ENCODE measurements at regions not wholly inside any gene's neighbourhood (a gene's known extent, or its start where the extent isn't known, plus 50 kb on each side); places are given as distances from the start of the nearest gene placed in this dataset.
"Not testable (repeated sequence)": the region's sequence is repeated elsewhere in the genome, so short reads cannot be mapped to it uniquely, and the experiment has no call there.

- H4K12ac ChIP-seq (ENCODE audit: low read depth, low read length): not testable (repeated sequence)
- H3K9me3 ChIP-seq (ENCODE audit: insufficient read depth, low read depth, low read length): peaks cover 33% of the 10 kb centered on the region
- no CpG with 5 or more reads among the region's 13 CpGs for WGBS (ENCODE audit: extremely low coverage, insufficient coverage, insufficient read length)
Observed at GRCh38 chr14:105700146-105700545, 173.8 kb downstream of the TMEM121 start.

GRCh38 chr14:105700622-105701288 lies 174.4 kb downstream of the TMEM121 start:
- Histone ChIP-seq H3K4me3 (ENCODE audit: low read depth, low read length) (no peak overlapping the region), H4K12ac (ENCODE audit: low read depth, low read length) (no peak overlapping the region), H2AFZ (ENCODE audit: insufficient read depth, low read length, poor library complexity) (no peak overlapping the region), H3K4me1 (ENCODE audit: control insufficient read depth in 1 of 2, insufficient read depth in 2 of 2, low read length in 2 of 2) (no peaks in the 10 kb centered on the region), H3K36me3 (ENCODE audit: control insufficient read depth in 1 of 2, insufficient read depth in 2 of 2, low read length in 2 of 2) (no peaks in the 10 kb centered on the region), H3K79me2 (ENCODE audit: control insufficient read depth, insufficient read depth, low read length, poor library complexity) (no peaks in the 10 kb centered on the region), H3K79me1 (ENCODE audit: low read length) (no peaks in the 10 kb centered on the region), H2BK5ac (ENCODE audit: low read depth, low read length, poor library complexity) (no peak overlapping the region), H3K18ac (ENCODE audit: low read length) (no peak overlapping the region), H4K91ac (ENCODE audit: low read depth, low read length) (no peak overlapping the region), H3K27ac (ENCODE audit: low read depth, low read length) (no peak overlapping the region), H3K9me3 (ENCODE audit: insufficient read depth, low read depth, low read length) (peaks cover 36% of the 10 kb centered on the region), H3K27me3 (ENCODE audit: insufficient read depth, low read length) (no peaks in the 10 kb centered on the region), H2AK5ac (ENCODE audit: low read length) (no peak overlapping the region), H3K4ac (ENCODE audit: low read depth, low read length) (no peak overlapping the region), H2BK120ac (ENCODE audit: insufficient read depth, low read length, poor library complexity) (no peak overlapping the region), H4K8ac (ENCODE audit: low read depth, low read length) (no peak overlapping the region), H3K4me2 (ENCODE audit: low read length) (no peak overlapping the region), H3K9ac (ENCODE audit: low read length) (no peak overlapping the region), H3K23ac (ENCODE audit: low read length) (no peak overlapping the region), H3K14ac (ENCODE audit: low read length) (no peak overlapping the region), H2BK12ac (ENCODE audit: low read length) (no peak overlapping the region)
- 100% methylated on average over 1 of the region's 7 CpGs for WGBS (ENCODE audit: extremely low coverage, insufficient coverage, insufficient read length)
- DNase-seq: no peak

More at GRCh38 chr14:105700146-105700545, 173.8 kb downstream of the TMEM121 start:
- not testable (repeated sequence) for H3K18ac ChIP-seq (ENCODE audit: low read length); H2BK120ac ChIP-seq (ENCODE audit: insufficient read depth, low read length, poor library complexity); H3K36me3 ChIP-seq (ENCODE audit: control insufficient read depth in 1 of 2, insufficient read depth in 2 of 2, low read length in 2 of 2); H3K9ac ChIP-seq (ENCODE audit: low read length); H2AFZ ChIP-seq (ENCODE audit: insufficient read depth, low read length, poor library complexity); H2BK12ac ChIP-seq (ENCODE audit: low read length); H3K4me2 ChIP-seq (ENCODE audit: low read length); H3K23ac ChIP-seq (ENCODE audit: low read length); H4K8ac ChIP-seq (ENCODE audit: low read depth, low read length); H2AK5ac ChIP-seq (ENCODE audit: low read length); H3K79me1 ChIP-seq (ENCODE audit: low read length); H3K27me3 ChIP-seq (ENCODE audit: insufficient read depth, low read length); H4K91ac ChIP-seq (ENCODE audit: low read depth, low read length); H2BK5ac ChIP-seq (ENCODE audit: low read depth, low read length, poor library complexity); H3K27ac ChIP-seq (ENCODE audit: low read depth, low read length); H3K14ac ChIP-seq (ENCODE audit: low read length); H3K4me3 ChIP-seq (ENCODE audit: low read depth, low read length); H3K79me2 ChIP-seq (ENCODE audit: control insufficient read depth, insufficient read depth, low read length, poor library complexity); H3K4ac ChIP-seq (ENCODE audit: low read depth, low read length); H3K4me1 ChIP-seq (ENCODE audit: control insufficient read depth in 1 of 2, insufficient read depth in 2 of 2, low read length in 2 of 2); DNase-seq

- Histone ChIP-seq H3K4me1 (ENCODE audit: control insufficient read depth in 1 of 2, insufficient read depth in 2 of 2, low read length in 2 of 2) (no peaks in the 10 kb centered on the region), H3K4ac (ENCODE audit: low read depth, low read length) (no peak overlapping the region), H3K36me3 (ENCODE audit: control insufficient read depth in 1 of 2, insufficient read depth in 2 of 2, low read length in 2 of 2) (no peaks in the 10 kb centered on the region), H4K8ac (ENCODE audit: low read depth, low read length) (no peak overlapping the region), H3K4me2 (ENCODE audit: low read length) (no peak overlapping the region), H2AFZ (ENCODE audit: insufficient read depth, low read length, poor library complexity) (no peak overlapping the region), H3K79me2 (ENCODE audit: control insufficient read depth, insufficient read depth, low read length, poor library complexity) (no peaks in the 10 kb centered on the region), H3K9me3 (ENCODE audit: insufficient read depth, low read depth, low read length) (peaks cover 45% of the 10 kb centered on the region), H3K27me3 (ENCODE audit: insufficient read depth, low read length) (no peaks in the 10 kb centered on the region), H3K27ac (ENCODE audit: low read depth, low read length) (no peak overlapping the region), H3K18ac (ENCODE audit: low read length) (no peak overlapping the region), H3K14ac (ENCODE audit: low read length) (no peak overlapping the region), H2AK5ac (ENCODE audit: low read length) (no peak overlapping the region), H2BK5ac (ENCODE audit: low read depth, low read length, poor library complexity) (no peak overlapping the region), H2BK12ac (ENCODE audit: low read length) (no peak overlapping the region), H3K9ac (ENCODE audit: low read length) (no peak overlapping the region), H3K79me1 (ENCODE audit: low read length) (no peaks in the 10 kb centered on the region), H2BK120ac (ENCODE audit: insufficient read depth, low read length, poor library complexity) (no peak overlapping the region), H4K12ac (ENCODE audit: low read depth, low read length) (no peak overlapping the region), H3K23ac (ENCODE audit: low read length) (no peak overlapping the region), H4K91ac (ENCODE audit: low read depth, low read length) (no peak overlapping the region), H3K4me3 (ENCODE audit: low read depth, low read length) (no peak overlapping the region)
- WGBS (ENCODE audit: extremely low coverage, insufficient coverage, insufficient read length): no CpG with 5 or more reads among the region's 4 CpGs
- DNase-seq: no peak
Observed at GRCh38 chr14:105701456-105702274, 175.3 kb downstream of the TMEM121 start.

- Histone ChIP-seq H3K18ac (ENCODE audit: low read length) (no peak overlapping the region), H2BK12ac (ENCODE audit: low read length) (no peak overlapping the region), H2BK5ac (ENCODE audit: low read depth, low read length, poor library complexity) (no peak overlapping the region), H3K4ac (ENCODE audit: low read depth, low read length) (no peak overlapping the region), H3K27me3 (ENCODE audit: insufficient read depth, low read length) (no peaks in the 10 kb centered on the region), H2AK5ac (ENCODE audit: low read length) (no peak overlapping the region), H3K9me3 (ENCODE audit: insufficient read depth, low read depth, low read length) (peaks cover 49% of the 10 kb centered on the region), H3K27ac (ENCODE audit: low read depth, low read length) (no peak overlapping the region), H3K36me3 (ENCODE audit: control insufficient read depth in 1 of 2, insufficient read depth in 2 of 2, low read length in 2 of 2) (no peaks in the 10 kb centered on the region), H3K14ac (ENCODE audit: low read length) (no peak overlapping the region), H4K12ac (ENCODE audit: low read depth, low read length) (peak overlapping the region; percentile 24), H3K4me2 (ENCODE audit: low read length) (no peak overlapping the region), H3K79me2 (ENCODE audit: control insufficient read depth, insufficient read depth, low read length, poor library complexity) (no peaks in the 10 kb centered on the region), H3K4me1 (ENCODE audit: control insufficient read depth in 1 of 2, insufficient read depth in 2 of 2, low read length in 2 of 2) (no peaks in the 10 kb centered on the region), H4K8ac (ENCODE audit: low read depth, low read length) (no peak overlapping the region), H3K23ac (ENCODE audit: low read length) (no peak overlapping the region), H3K9ac (ENCODE audit: low read length) (no peak overlapping the region), H3K4me3 (ENCODE audit: low read depth, low read length) (no peak overlapping the region), H2AFZ (ENCODE audit: insufficient read depth, low read length, poor library complexity) (no peak overlapping the region), H4K91ac (ENCODE audit: low read depth, low read length) (no peak overlapping the region), H3K79me1 (ENCODE audit: low read length) (no peaks in the 10 kb centered on the region), H2BK120ac (ENCODE audit: insufficient read depth, low read length, poor library complexity) (no peak overlapping the region)
- no CpG with 5 or more reads among the region's 2 CpGs for WGBS (ENCODE audit: extremely low coverage, insufficient coverage, insufficient read length)
- no peak for DNase-seq
Observed at GRCh38 chr14:105702275-105702817, 176.0 kb downstream of the TMEM121 start.
